ENCODE measurements at regions not wholly inside any gene's neighbourhood (a gene's known extent, or its start where the extent isn't known, plus 50 kb on each side); places are given as distances from the start of the nearest gene placed in this dataset.

GRCh38 chr18:53710080-53710479 is 514.4 kb downstream of the MBD2 start:
- DNase-seq (ENCODE audit: low read depth, low spot score), result no peak
- H3K4me3 ChIP-seq (ENCODE audit: low read length), result no peak overlapping the region

- no peak for DNase-seq (ENCODE audit: low read depth, low spot score)
- H3K4me3 ChIP-seq (ENCODE audit: low read length), result no peak overlapping the region
Observed at GRCh38 chr18:53702480-53702879, 522.0 kb downstream of the MBD2 start.

- H3K4me3 ChIP-seq (ENCODE audit: low read length), result no peak overlapping the region
- no peak for DNase-seq (ENCODE audit: low read depth, low spot score)
Observed at GRCh38 chr18:53701697-53702096, 522.8 kb downstream of the MBD2 start.

- H3K4me3 ChIP-seq (ENCODE audit: low read length), result no peak overlapping the region
- DNase-seq (ENCODE audit: low read depth, low spot score), result no peak
Observed at GRCh38 chr18:53698907-53699306, 525.6 kb downstream of the MBD2 start.

- no peak for DNase-seq (ENCODE audit: low read depth, low spot score)
- H3K4me3 ChIP-seq (ENCODE audit: low read length), result no peak overlapping the region
Observed at GRCh38 chr18:53689886-53690285, 534.6 kb downstream of the MBD2 start.

- no peak overlapping the region for H3K4me3 ChIP-seq (ENCODE audit: low read length)
- DNase-seq (ENCODE audit: low read depth, low spot score), result no peak
Observed at GRCh38 chr18:53686965-53687364, 537.5 kb downstream of the MBD2 start.

GRCh38 chr18:53682796-53683195 is 541.7 kb downstream of the MBD2 start:
- no peak overlapping the region for H3K4me3 ChIP-seq (ENCODE audit: low read length)
- no peak for DNase-seq (ENCODE audit: low read depth, low spot score)

GRCh38 chr18:53677480-53677879 is 547.0 kb downstream of the MBD2 start:
- no peak for DNase-seq (ENCODE audit: low read depth, low spot score)
- H3K4me3 ChIP-seq (ENCODE audit: low read length), result no peak overlapping the region

- H3K4me3 ChIP-seq (ENCODE audit: low read length), result no peak overlapping the region
- DNase-seq (ENCODE audit: low read depth, low spot score), result no peak
Observed at GRCh38 chr18:53665701-53666100, 558.8 kb downstream of the MBD2 start.

- no peak overlapping the region for H3K4me3 ChIP-seq (ENCODE audit: low read length)
- no peak for DNase-seq (ENCODE audit: low read depth, low spot score)
Observed at GRCh38 chr18:53664575-53664974, 559.9 kb downstream of the MBD2 start.

GRCh38 chr18:53660306-53660705 is 564.2 kb downstream of the MBD2 start:
- DNase-seq (ENCODE audit: low read depth, low spot score), result no peak
- no peak overlapping the region for H3K4me3 ChIP-seq (ENCODE audit: low read length)

- DNase-seq (ENCODE audit: low read depth, low spot score), result no peak
- H3K4me3 ChIP-seq (ENCODE audit: low read length), result no peak overlapping the region
Observed at GRCh38 chr18:53657257-53657656, 567.2 kb downstream of the MBD2 start.

- no peak for DNase-seq (ENCODE audit: low read depth, low spot score)
- H3K4me3 ChIP-seq (ENCODE audit: low read length), result no peak overlapping the region
Observed at GRCh38 chr18:53649621-53650020, 574.8 kb downstream of the MBD2 start.

- H3K4me3 ChIP-seq (ENCODE audit: low read length), result no peak overlapping the region
- DNase-seq (ENCODE audit: low read depth, low spot score), result no peak
Observed at GRCh38 chr18:53644799-53645471, 579.5 kb downstream of the MBD2 start.

GRCh38 chr18:53639687-53640086 is 584.8 kb downstream of the MBD2 start:
- no peak overlapping the region for H3K4me3 ChIP-seq (ENCODE audit: low read length)
- DNase-seq (ENCODE audit: low read depth, low spot score), result no peak

- no peak for DNase-seq (ENCODE audit: low read depth, low spot score)
- H3K4me3 ChIP-seq (ENCODE audit: low read length), result no peak overlapping the region
Observed at GRCh38 chr18:53629337-53629736, 595.1 kb downstream of the MBD2 start.

- no peak overlapping the region for H3K4me3 ChIP-seq (ENCODE audit: low read length)
- DNase-seq (ENCODE audit: low read depth, low spot score), result no peak
Observed at GRCh38 chr18:53625997-53626599, 598.4 kb downstream of the MBD2 start.

- DNase-seq (ENCODE audit: low read depth, low spot score), result no peak
- H3K4me3 ChIP-seq (ENCODE audit: low read length), result no peak overlapping the region
Observed at GRCh38 chr18:53610957-53611356, 613.5 kb downstream of the MBD2 start.

- no peak for DNase-seq (ENCODE audit: low read depth, low spot score)
- no peak overlapping the region for H3K4me3 ChIP-seq (ENCODE audit: low read length)
Observed at GRCh38 chr18:53606792-53607191, 617.7 kb downstream of the MBD2 start.

- H3K4me3 ChIP-seq (ENCODE audit: low read length), result no peak overlapping the region
- no peak for DNase-seq (ENCODE audit: low read depth, low spot score)
Observed at GRCh38 chr18:53605198-53605597, 619.3 kb downstream of the MBD2 start.

GRCh38 chr18:53603276-53603675 is 621.2 kb downstream of the MBD2 start:
- no peak overlapping the region for H3K4me3 ChIP-seq (ENCODE audit: low read length)
- DNase-seq (ENCODE audit: low read depth, low spot score), result no peak

All from Jurkat, Clone E6-1 (cell line).